GM19463 (cell line): ENCODE measurements at regions not wholly inside any gene's neighbourhood (a gene's known extent, or its start where the extent isn't known, plus 50 kb on each side); places are given as distances from the start of the nearest gene placed in this dataset.
"Not testable (repeated sequence)": the region's sequence is repeated elsewhere in the genome, so short reads cannot be mapped to it uniquely, and the experiment has no call there.

Experiments used
- ATAC-seq: cut with Tn5 transposase; IDR thresholded peaks from one replicate; pipeline ENCODE4 v1.9.1; 2021; ENCODE audit warnings: mild to moderate bottlenecking, moderate library complexity; ENCODE audit not compliant: unreplicated experiment

DNA sequence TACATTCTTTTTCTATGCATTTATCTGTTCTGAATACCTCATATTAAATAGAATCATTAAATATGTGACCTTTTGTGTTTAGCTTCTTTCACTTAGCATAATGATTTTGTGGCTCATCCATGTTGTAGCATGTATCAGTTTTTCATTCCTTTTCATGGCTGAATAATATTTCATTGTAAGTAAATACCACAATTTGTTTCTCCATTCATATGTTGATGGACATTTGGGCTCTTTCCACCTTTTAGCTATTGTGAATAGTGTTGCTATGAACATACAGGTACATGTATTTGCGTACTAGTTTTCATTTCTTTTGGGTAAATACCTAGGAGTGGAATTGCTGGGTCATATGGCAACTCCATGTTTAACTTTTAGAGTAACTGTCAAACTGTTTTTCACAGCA, 85.1 kb downstream of the GNL3L start:
- ATAC-seq: no peak

DNA sequence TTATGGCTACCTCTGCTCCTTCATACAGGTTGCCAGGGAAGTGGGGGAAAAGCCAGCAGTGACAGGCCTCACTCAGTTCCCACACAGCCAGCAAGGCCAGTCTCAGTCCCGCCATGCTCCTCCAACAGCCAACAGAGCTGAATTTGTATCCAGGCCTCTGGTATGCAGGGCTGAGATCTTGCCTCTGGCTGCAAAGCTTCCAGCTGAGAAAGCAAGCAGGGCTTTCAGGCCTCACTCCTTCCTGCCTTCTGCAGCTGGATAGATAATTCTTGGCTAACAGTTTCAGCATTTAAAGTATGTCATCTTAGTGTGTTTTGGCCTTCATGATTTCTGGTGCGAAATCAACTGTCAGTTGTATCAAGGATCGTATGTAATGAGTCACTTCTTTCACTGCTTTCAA, 103.6 kb downstream of the GNL3L start:
- no peak for ATAC-seq

DNA sequence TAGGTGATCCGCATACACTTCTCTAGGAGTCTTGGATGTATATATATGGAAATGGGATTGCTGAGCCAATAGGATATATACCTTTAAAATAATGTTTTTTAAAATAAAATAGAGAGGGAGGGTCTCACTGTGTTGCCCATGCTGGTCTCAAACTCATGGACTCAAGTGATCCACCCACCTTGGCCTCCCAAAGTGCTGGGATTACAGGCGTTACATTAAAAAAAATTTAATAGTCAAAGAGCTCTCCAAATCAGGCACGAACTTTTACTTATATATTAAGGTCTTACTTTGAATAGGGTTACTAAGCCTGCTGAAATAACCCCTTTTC, 109.0 kb downstream of the GNL3L start:
- no peak for ATAC-seq

DNA sequence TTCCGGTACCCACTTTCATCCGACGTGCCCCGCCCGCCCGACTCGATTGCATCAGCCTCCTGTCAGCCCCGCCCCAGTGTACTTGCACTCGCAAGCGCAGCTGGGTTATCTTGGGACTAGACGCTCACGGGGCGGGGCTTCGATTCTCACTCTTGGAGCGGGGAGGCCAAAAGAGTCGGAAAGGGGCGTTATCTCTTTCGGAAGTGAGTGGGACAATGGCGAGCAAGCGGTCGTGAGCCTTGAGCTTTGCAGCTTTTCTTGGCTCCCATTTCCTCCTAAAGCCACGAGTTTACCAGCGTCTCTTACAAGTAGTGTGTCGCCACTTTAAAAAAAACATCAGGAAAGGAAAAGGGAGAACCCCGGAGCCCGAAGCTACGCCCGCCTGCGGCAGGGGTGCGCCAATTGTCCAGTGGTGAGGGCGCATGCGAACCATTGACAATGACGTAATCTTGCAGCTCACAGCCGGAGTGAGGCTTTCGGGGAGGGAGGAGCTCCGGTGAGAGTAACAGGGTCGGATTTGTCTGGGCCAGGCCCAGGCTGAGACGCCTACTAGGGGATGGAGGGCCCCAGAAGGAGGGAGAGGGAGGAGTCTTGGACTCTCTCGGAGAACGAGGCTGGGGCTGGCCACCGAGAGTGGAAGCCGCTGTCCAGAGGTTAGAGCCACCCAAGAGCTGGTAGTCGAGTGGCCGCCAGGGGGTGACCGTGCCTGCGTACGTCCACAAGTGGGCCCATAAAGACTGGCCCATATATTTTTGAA, 109.5 kb downstream of the GNL3L start:
- ATAC-seq: peak; percentile 91

DNA sequence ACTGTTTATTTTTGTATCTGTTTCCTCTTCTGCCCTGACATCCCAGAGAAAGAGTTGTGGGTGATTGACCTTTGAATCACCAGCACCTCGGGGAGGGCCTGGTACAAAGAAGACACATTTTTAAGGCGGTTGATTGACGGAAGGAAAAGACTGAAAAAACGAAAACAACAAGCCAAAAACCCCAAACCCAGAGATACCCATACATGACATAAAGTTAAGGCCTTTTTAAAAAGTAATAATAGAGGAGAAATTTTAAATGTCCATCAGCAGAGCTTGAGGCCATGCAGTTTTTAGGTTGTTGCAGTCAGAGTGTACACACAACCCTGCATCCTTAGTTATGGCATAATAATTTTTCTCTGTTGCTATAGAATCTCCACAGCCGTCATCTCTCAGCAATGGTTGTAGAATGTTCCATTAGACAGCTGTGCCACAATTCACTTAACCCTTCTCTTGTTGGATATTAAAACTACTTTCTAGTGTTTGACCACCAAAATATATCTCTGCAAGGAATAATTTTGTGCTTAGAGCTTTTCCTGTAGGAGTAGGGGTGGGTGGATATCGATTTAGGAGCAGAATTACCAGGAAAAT, 110.2 kb downstream of the GNL3L start:
- ATAC-seq: no peak

GRCh38 chrX:54640736-54641135, 110.7 kb downstream of the GNL3L start:
- ATAC-seq: no peak

- no peak for ATAC-seq
These were observed 111.5 kb downstream of the GNL3L start for GRCh38 chrX:54641530-54641929.

DNA sequence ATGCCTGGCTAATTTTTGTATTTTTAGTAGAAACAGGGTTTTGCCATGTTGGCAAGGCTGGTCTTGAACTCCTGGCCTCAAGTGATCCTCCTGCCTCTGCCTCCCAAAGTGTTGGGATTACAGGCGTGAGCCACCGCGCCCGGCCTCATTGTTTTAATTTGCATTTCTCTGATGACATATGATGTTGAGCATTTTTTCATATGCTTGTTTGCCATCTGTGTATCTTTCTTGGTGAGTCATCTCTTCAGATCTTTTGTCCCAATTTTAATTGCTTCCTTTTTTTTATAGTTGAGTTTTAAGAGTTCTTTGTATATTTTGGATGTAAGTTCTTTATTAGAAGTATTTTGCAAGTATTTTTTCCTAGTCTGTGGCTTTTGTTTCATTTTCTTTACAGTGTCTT, 117.6 kb downstream of the GNL3L start:
- ATAC-seq: not testable (repeated sequence)

GRCh38 chrX:54659547-54659946, 129.5 kb downstream of the GNL3L start:
- ATAC-seq: no peak

- ATAC-seq: no peak
These were observed 122.3 kb downstream of the ITIH6 start for GRCh38 chrX:54675762-54676161.

DNA sequence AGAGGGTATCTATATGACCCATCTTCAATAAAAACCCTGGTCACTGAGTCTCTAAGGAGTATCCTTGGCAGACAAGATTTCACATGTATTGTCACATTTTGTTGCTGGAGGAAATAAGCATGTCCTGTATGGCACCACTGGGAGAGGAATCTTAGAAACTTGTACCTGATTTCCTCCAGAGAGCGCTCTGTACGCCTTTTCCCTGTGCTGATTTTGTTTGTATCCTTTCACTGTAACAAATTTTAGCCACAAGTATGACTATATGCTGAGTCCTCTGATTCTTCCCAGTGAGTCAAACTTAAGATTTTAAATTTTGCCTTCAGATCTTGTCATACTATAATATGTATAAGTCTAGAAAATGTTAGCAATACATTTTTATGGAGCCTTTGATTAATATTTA, 102.8 kb downstream of the ITIH6 start:
- ATAC-seq: no peak

DNA sequence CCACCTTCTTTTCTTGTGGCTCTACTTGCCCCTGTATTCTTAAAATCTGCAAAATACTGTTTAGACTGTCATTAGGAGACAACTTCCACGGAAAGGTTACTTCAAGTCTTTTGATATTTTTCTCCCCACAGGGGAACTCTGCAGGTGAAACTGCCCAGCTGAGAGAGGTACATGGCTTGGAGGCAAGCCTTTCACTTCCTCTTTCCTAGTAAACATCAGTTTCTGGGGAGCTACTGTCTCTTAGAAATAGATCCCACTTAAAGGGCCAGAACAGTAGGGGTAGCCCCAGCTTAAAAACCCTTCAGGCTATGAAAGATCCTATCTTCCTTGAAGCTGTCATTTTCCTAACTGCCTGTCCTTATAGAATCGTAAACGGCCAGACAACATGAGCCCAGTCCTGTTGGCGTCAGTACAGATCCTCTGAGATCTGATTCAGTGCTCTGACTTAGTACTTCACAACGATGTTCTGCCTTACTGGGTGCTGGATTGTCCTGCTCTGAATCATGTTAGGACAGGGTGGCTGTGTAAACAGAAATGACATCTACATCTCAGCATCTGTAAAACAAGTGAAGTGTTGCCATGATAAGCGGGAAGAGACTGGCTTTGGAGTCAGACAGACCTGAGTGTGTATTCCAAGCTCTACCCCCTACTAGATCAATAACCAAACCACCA, 102.1 kb downstream of the ITIH6 start:
- ATAC-seq: peak; percentile 98
